ENCODE measurements at regions not wholly inside any gene's neighbourhood (a gene's known extent, or its start where the extent isn't known, plus 50 kb on each side); places are given as distances from the start of the nearest gene placed in this dataset.

- TF ChIP-seq SP1 (IDR thresholded peaks at IDR 0.05) (no peak), FOXA1 (IDR thresholded peaks at IDR 0.05) (no peak), FOXM1 (IDR thresholded peaks at IDR 0.05; ENCODE audit: borderline replicate concordance) (no peak), ARNT (IDR thresholded peaks at IDR 0.05) (no peak), TARDBP (IDR thresholded peaks at IDR 0.05) (no peak), SUZ12 (IDR thresholded peaks at IDR 0.05) (no peak)
These were observed 472.4 kb downstream of the ANKRD7 start for GRCh38 chr7:118696879-118697278.
